A549 (cell line): ENCODE measurements at regions not wholly inside any gene's neighbourhood (a gene's known extent, or its start where the extent isn't known, plus 50 kb on each side); places are given as distances from the start of the nearest gene placed in this dataset.
"Not testable (repeated sequence)": the region's sequence is repeated elsewhere in the genome, so short reads cannot be mapped to it uniquely, and the experiment has no call there.

Experiments used
- ATAC-seq, 2 experiments: fragments of 200-7000 bp in 1 of 2; fragments of >200 bp in 1 of 2; cut with Nextera tagmentation in 1 of 2; cut with Tn5 transposase in 1 of 2; 3 replicates each; pipeline versions ENCODE4 v1.8.0 to v1.9.1; 2018 to 2020; ENCODE audit warnings: mild to moderate bottlenecking in 1 of 2, moderate library complexity in 1 of 2
- CTCF ChIA-PET: fragments of 300-600 bp; sonication (Branson Sonifier 250); formaldehyde crosslinking; extraction: SDS; loops from one replicate; lab custom pipeline; 2021; ENCODE audit warnings: antibody characterized with exemption, inconsistent platforms; lab: Yijun Ruan, JAX
- POLR2A ChIA-PET: fragments of 350-600 bp; formaldehyde crosslinking; extraction: SDS; loops from one replicate; lab custom pipeline; 2021; ENCODE audit warnings: antibody characterized with exemption, inconsistent platforms; lab: Yijun Ruan, JAX
- DNase-seq, 2 experiments: peaks; one replicate each; pipeline versions ENCODE4 v3.0.0 to v3.0.0-alpha.2; 2011 to 2016; ENCODE audit warnings: low read depth in 1 of 2, low spot score in 1 of 2
- FAIRE-seq: peaks from 2 replicates; lab custom pipeline; 2011; peaks lifted over from hg19 to GRCh38; lab: Jason Lieb, UNC
- H3K27ac ChIP-seq, 2 experiments: fragments of >200 bp; sonication (Bioruptor Twin); formaldehyde crosslinking; 3 replicates each; pipeline ENCODE4 v1.5.1; 2016 to 2017
- H3K4me1 ChIP-seq: fragments of >200 bp; sonication (Bioruptor Twin); formaldehyde crosslinking; 3 replicates; pipeline ENCODE4 v1.6.1; 2016
- H3K4me2 ChIP-seq: fragments of >200 bp; sonication (Bioruptor Twin); formaldehyde crosslinking; 3 replicates; pipeline ENCODE4 v1.6.1; 2016
- H3K4me3 ChIP-seq: fragments of >200 bp; sonication (Bioruptor Twin); formaldehyde crosslinking; 3 replicates; pipeline ENCODE4 v1.5.1; 2016
- H3K9me3 ChIP-seq: fragments of >200 bp; sonication (Bioruptor Twin); formaldehyde crosslinking; 3 replicates; pipeline ENCODE4 v1.6.1; 2016
- BHLHE40 ChIP-seq: IDR thresholded peaks from 2 replicates; pipeline ENCODE4 v1.6.1; 2012; ENCODE audit warnings: low read depth, low read length, inconsistent platforms
- CHD2 ChIP-seq: fragments of 150-350 bp; IDR thresholded peaks from 2 replicates; pipeline ENCODE4 v1.6.1; 2014; ENCODE audit warnings: low read length; ENCODE audit not compliant: partially characterized antibody
- CHD4 ChIP-seq: fragments of 200-600 bp; sonication (generic); IDR thresholded peaks from 2 replicates; pipeline ENCODE4 v1.6.1; 2016; ENCODE audit warnings: antibody characterized with exemption, mild to moderate bottlenecking, borderline replicate concordance
- CTCF ChIP-seq: fragments of >200 bp; sonication (Bioruptor Twin); formaldehyde crosslinking; IDR thresholded peaks from 3 replicates; pipeline ENCODE4 v1.5.1; 2016
- EHMT2 ChIP-seq: fragments of 200-600 bp; sonication (generic); IDR thresholded peaks from 2 replicates; pipeline ENCODE4 v1.6.1; 2016; ENCODE audit warnings: antibody characterized with exemption, low read depth, mild to moderate bottlenecking, moderate library complexity
- FOSL2 ChIP-seq, 2 experiments: fragments of 450-650 bp in 1 of 2; fragments of >200 bp in 1 of 2; sonication (Bioruptor Twin) in 1 of 2; formaldehyde crosslinking; IDR thresholded peaks; 2 replicates each; pipeline versions ENCODE4 v1.5.0 to v1.6.1; 2016 to 2020; ENCODE audit warnings: mild to moderate bottlenecking in 1 of 2, moderate library complexity in 1 of 2
- FOXS1 ChIP-seq: fragments of 250-450 bp; sonication (Bioruptor Pico); IDR thresholded peaks from 2 replicates; pipeline ENCODE4 v1.5.0; 2020; ENCODE audit warnings: mild to moderate bottlenecking, moderate library complexity
- GATA3 ChIP-seq: IDR thresholded peaks from 2 replicates; pipeline ENCODE4 v1.6.1; 2012; ENCODE audit warnings: borderline replicate concordance
- JUN ChIP-seq, 2 experiments: fragments of >200 bp; sonication (Bioruptor Twin); formaldehyde crosslinking; IDR thresholded peaks; 2 replicates in 1 of 2; 3 replicates in 1 of 2; pipeline ENCODE4 v1.6.1; 2016 to 2017
- MAFK ChIP-seq: fragments of 450-650 bp; IDR thresholded peaks from 2 replicates; pipeline ENCODE4 v1.6.1; 2014; ENCODE audit not compliant: partially characterized antibody
- NPAS2 ChIP-seq: fragments of 250-450 bp; sonication (Bioruptor Pico); IDR thresholded peaks from 2 replicates; pipeline ENCODE4 v1.8.0; 2022; ENCODE audit warnings: mild to moderate bottlenecking, moderate library complexity, borderline replicate concordance
- PHF8 ChIP-seq: fragments of 200-600 bp; sonication (generic); IDR thresholded peaks from 2 replicates; pipeline ENCODE4 v1.6.1; 2016; ENCODE audit warnings: low read depth, mild to moderate bottlenecking, antibody characterized with exemption, moderate library complexity, borderline replicate concordance
- POLR2A ChIP-seq: IDR thresholded peaks from 2 replicates; pipeline ENCODE4 v1.6.1; 2012; ENCODE audit warnings: mild to moderate bottlenecking, low read length
- RAD21 ChIP-seq, 2 experiments: fragments of >200 bp in 1 of 2; sonication (Bioruptor Twin) in 1 of 2; formaldehyde crosslinking in 1 of 2; IDR thresholded peaks in 1 of 2; conservative IDR thresholded peaks in 1 of 2; 2 replicates in 1 of 2; 3 replicates in 1 of 2; pipeline ENCODE4 v1.6.1; 2012 to 2018; ENCODE audit warnings: inconsistent platforms in 1 of 2
- RCOR1 ChIP-seq: fragments of 150-350 bp; IDR thresholded peaks from 2 replicates; pipeline ENCODE4 v1.6.1; 2014; ENCODE audit warnings: antibody characterized with exemption, low read length, low read depth
- RNF2 ChIP-seq: fragments of 200-600 bp; sonication (generic); IDR thresholded peaks from 2 replicates; pipeline ENCODE4 v1.6.1; 2016; ENCODE audit warnings: low read depth, mild to moderate bottlenecking, antibody characterized with exemption, moderate library complexity, borderline replicate concordance
- SMC3 ChIP-seq: fragments of >200 bp; sonication (Bioruptor Twin); formaldehyde crosslinking; IDR thresholded peaks from 3 replicates; pipeline ENCODE4 v1.6.1; 2018; ENCODE audit warnings: inconsistent platforms
- USF2 ChIP-seq: fragments of 450-650 bp; IDR thresholded peaks from 2 replicates; pipeline ENCODE4 v1.6.1; 2014; ENCODE audit warnings: antibody characterized with exemption
- WGBS: methylation state at CpG from one replicate; pipeline ENCODE4 v1.1.6; 2017; ENCODE audit errors: missing lambda C conversion rate; 5-methylcytosine and 5-hydroxymethylcytosine counted together
- TF ChIP-seq, protein P1 (sequence below): fragments of 200-600 bp; sonication (generic); IDR thresholded peaks from 2 replicates; pipeline ENCODE4 v1.6.1; 2016; ENCODE audit warnings: antibody characterized with exemption, mild to moderate bottlenecking, moderate library complexity

GRCh38 chr5:112491257-112491656 is 72.2 kb upstream of the EPB41L4A start:
- 24% methylated on average over 5 of the region's 5 CpGs for WGBS
- H3K4me3 ChIP-seq, result no peak overlapping the region
- no peak overlapping the region for H3K4me2 ChIP-seq
- H3K9me3 ChIP-seq, result no peaks in the 10 kb centered on the region
- TF ChIP-seq CHD4, result no peak
- TF ChIP-seq FOXS1 (CRISPR knock-in tag), result no peak
- peak; percentile 19; the same call in 2 of the 3 replicates for TF ChIP-seq CTCF
- TF ChIP-seq RNF2, result no peak
- no peak for TF ChIP-seq JUN (IDR thresholded peaks at IDR 0.05)
- TF ChIP-seq MAFK, result no peak
- TF ChIP-seq NPAS2 (CRISPR knock-in tag), result no peak
- TF ChIP-seq USF2, result no peak
- TF ChIP-seq, all 56 proteins: peak for 1
- H3K4me1 ChIP-seq, result no peaks in the 10 kb centered on the region
- no peak overlapping the region for H3K27ac ChIP-seq
- ChIA-PET CTCF (interaction anchor here (0.6 kb wide), 1 partner anchor 19 kb away, joined by 3 read pairs; no protein-coding TSS in a partner anchor), POLR2A (no interaction called here)
- ATAC-seq (peak; percentile 51 to 76; a peak in 5 of 6 replicates), FAIRE-seq (no peak), DNase-seq (peak; percentile 19 to 38)

DNA sequence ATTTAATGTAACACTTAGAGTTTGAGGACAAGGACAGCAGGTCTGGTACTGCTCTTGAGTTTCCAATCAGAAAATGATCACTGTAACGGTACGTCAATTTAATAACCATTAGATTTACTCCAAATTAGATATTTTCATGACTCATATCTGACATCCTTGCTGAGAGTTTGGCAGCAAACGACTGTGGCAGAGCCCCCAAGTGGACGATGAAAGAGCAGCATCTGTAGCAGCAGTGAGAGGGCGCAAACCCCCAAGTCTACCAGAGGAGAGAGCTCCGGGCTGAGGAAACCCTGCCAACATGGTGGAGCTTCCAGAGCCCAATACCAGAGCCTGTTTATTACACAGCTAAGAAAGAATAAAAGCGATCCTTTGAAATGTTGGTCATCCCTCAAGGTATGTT is 73.2 kb upstream of the EPB41L4A start:
- H3K27ac ChIP-seq, result no peak overlapping the region
- ATAC-seq (peak; percentile 96 to 99), FAIRE-seq (no peak), DNase-seq (peak; percentile 66 to 68)
- ChIA-PET CTCF (interaction anchor here (0.7 to 1.9 kb wide), 5 partner anchors 10 to 316 kb away, joined by 3 to 6 read pairs (median 3); no protein-coding TSS in a partner anchor), POLR2A (no interaction called here)
- TF ChIP-seq, protein P1, sequence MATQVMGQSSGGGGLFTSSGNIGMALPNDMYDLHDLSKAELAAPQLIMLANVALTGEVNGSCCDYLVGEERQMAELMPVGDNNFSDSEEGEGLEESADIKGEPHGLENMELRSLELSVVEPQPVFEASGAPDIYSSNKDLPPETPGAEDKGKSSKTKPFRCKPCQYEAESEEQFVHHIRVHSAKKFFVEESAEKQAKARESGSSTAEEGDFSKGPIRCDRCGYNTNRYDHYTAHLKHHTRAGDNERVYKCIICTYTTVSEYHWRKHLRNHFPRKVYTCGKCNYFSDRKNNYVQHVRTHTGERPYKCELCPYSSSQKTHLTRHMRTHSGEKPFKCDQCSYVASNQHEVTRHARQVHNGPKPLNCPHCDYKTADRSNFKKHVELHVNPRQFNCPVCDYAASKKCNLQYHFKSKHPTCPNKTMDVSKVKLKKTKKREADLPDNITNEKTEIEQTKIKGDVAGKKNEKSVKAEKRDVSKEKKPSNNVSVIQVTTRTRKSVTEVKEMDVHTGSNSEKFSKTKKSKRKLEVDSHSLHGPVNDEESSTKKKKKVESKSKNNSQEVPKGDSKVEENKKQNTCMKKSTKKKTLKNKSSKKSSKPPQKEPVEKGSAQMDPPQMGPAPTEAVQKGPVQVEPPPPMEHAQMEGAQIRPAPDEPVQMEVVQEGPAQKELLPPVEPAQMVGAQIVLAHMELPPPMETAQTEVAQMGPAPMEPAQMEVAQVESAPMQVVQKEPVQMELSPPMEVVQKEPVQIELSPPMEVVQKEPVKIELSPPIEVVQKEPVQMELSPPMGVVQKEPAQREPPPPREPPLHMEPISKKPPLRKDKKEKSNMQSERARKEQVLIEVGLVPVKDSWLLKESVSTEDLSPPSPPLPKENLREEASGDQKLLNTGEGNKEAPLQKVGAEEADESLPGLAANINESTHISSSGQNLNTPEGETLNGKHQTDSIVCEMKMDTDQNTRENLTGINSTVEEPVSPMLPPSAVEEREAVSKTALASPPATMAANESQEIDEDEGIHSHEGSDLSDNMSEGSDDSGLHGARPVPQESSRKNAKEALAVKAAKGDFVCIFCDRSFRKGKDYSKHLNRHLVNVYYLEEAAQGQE, result no peak
- TF ChIP-seq POLR2A (no peak), BHLHE40 (no peak), SMC3 (peak; percentile 22; the same call in 1 of the 3 replicates), CTCF (peak; percentile 46), EHMT2 (no peak), FOSL2 (IDR thresholded peaks at IDR 0.05) (no peak), FOSL2 (CRISPR knock-in tag; IDR thresholded peaks at IDR 0.05) (peak; percentile 70), PHF8 (no peak), CHD2 (no peak), RCOR1 (no peak), RAD21 (conservative IDR thresholded peaks at IDR 0.05 in 1 of 2, IDR thresholded peaks at IDR 0.05 in 1 of 2) (peak in 1 of 2 experiments; percentile 38; a peak in 2 of 5 replicates), GATA3 (no peak)
- H3K4me3 ChIP-seq, result no peak overlapping the region
- WGBS, result 3% methylated on average over 7 of the region's 7 CpGs
- H3K9me3 ChIP-seq, result no peaks in the 10 kb centered on the region
- no peak overlapping the region for H3K4me2 ChIP-seq
- no peaks in the 10 kb centered on the region for H3K4me1 ChIP-seq

DNA sequence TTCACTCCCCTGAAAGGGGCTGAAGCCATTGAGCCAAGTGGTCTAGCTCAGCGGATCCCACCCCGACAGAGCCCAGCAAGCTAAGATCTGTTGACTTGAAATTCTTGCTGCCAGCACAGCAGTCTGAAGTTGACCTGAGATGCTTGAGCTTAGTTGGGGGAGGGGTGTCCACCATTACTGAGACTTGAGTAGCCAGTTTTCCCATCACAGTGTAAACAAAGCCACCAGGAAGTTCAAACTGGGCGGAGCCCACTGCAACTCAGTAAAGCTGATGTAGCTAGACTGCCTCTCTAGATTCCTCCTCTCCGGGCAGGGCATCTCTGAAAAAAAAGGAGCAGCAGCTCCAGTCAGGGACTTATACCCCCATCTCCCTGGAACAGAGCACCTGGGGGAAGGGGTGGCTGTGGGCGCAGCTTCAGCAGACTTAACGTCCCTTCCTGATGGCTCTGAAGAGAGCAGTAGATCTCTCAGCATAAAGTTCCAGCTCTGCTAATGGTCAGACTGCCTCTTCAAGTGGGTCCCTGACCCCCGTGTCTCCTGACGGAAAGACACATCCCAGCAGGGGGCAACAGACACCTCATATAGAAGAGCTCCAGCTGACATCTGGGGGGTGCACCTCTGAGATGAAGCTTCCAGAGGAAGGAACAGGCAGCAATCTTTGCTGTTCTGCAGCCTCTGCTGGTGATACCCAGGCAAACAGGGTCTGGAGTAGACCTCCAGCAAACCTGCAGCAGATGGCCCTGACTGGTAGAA is 84.8 kb upstream of the EPB41L4A start:
- FAIRE-seq, H3K27ac ChIP-seq, ATAC-seq, H3K9me3 ChIP-seq, H3K4me3 ChIP-seq, H3K4me1 ChIP-seq, POLR2A ChIA-PET: not testable (repeated sequence)
- CTCF ChIA-PET, result interaction anchor here (0.8 to 1.1 kb wide), 2 partner anchors 8 to 25 kb away, joined by 3 read pairs; no protein-coding TSS in a partner anchor
- H3K4me2 ChIP-seq, result 0 out of 3 replicates have a peak overlapping the region, but pooled peaks have one; percentile 9
- peak in 1 of 2 experiments; percentile 18 for DNase-seq
- 38% methylated on average over 8 of the region's 8 CpGs for WGBS

GRCh38 chr5:112509097-112509496 is 90.0 kb upstream of the EPB41L4A start:
- FAIRE-seq, H3K4me3 ChIP-seq, ATAC-seq, H3K27ac ChIP-seq, H3K9me3 ChIP-seq, H3K4me1 ChIP-seq, POLR2A ChIA-PET, H3K4me2 ChIP-seq, CTCF ChIA-PET, DNase-seq: not testable (repeated sequence)
